Psoas muscle (tissue), 7 donors: ENCODE measurements at regions not wholly inside any gene's neighbourhood (a gene's known extent, or its start where the extent isn't known, plus 50 kb on each side); places are given as distances from the start of the nearest gene placed in this dataset.
"Not testable (repeated sequence)": the region's sequence is repeated elsewhere in the genome, so short reads cannot be mapped to it uniquely, and the experiment has no call there.

ENCODE experiments used
- ATAC-seq, 4 donors: fragments of 200-7000 bp; cut with Tn5 transposase; one replicate each; pipeline ENCODE4 v1.9.1; 2020; ENCODE audit warnings: moderate library complexity in 3 of 4, mild to moderate bottlenecking in 2 of 4
- DNase-seq, 2 donors: peaks; one replicate each; pipeline ENCODE4 v3.0.0-alpha.2; 2020
- H3K27ac ChIP-seq: fragments of 200-600 bp; one replicate; pipeline ENCODE4 v1.8.0; 2022
- H3K27me3 ChIP-seq, 3 donors: fragments of 200-600 bp in 1 of 3; one replicate each; pipeline versions ENCODE4 v1.6.1 to v1.8.0; 2013 to 2022; ENCODE audit warnings: low read length in 2 of 3, mild to moderate bottlenecking in 2 of 3, moderate library complexity in 1 of 3; ENCODE audit not compliant: insufficient read depth in 3 of 3
- H3K36me3 ChIP-seq, 2 donors: fragments of 200-600 bp in 1 of 2; one replicate each; pipeline versions ENCODE4 v1.6.1 to v1.8.0; 2013 to 2022; ENCODE audit warnings: low read depth in 1 of 2, mild to moderate bottlenecking in 1 of 2, moderate library complexity in 1 of 2; ENCODE audit not compliant: insufficient read depth in 1 of 2
- H3K4me1 ChIP-seq: fragments of 200-600 bp; one replicate; pipeline ENCODE4 v1.8.0; 2022
- H3K4me3 ChIP-seq: fragments of 200-600 bp; one replicate; pipeline ENCODE4 v1.8.0; 2022; ENCODE audit warnings: mild to moderate bottlenecking
- H3K9me3 ChIP-seq: fragments of 200-600 bp; one replicate; pipeline ENCODE4 v1.8.0; 2022
- WGBS, 3 donors: extraction: QIAGEN DNeasy Blood & Tissue Kit; methylation state at CpG; one replicate each; pipeline versions ENCODE4 v1.1.6 to v1.1.7; 2013; 5-methylcytosine and 5-hydroxymethylcytosine counted together
- intact Hi-C, 2 donors: fragments of 100-400 bp; cut with DNase I; formaldehyde crosslinking; loops; one replicate each; pipeline versions ENCODE4 v1.11.0 to v1.14.2; 2022
- TF ChIP-seq, protein P1 (sequence below): fragments of 200-600 bp; IDR thresholded peaks from one replicate; pipeline ENCODE4 v1.8.0; 2022; ENCODE audit warnings: antibody characterized with exemption
- donor health status: healthy with polysubstance abuse.
- donor health status: DM: no; HTN: no; CAD: no; lungs with moderate emphysema.
- donor health status: Bipolar disorder and iron deficiency.
- donor health status: healthy.
- donor health status: DM: yes; HTN: yes; CAD: no.
- donor health status: DM: no; HTN: no; CAD: no.
- donor health status: DM: yes; HTN: yes; CAD: no.

DNA sequence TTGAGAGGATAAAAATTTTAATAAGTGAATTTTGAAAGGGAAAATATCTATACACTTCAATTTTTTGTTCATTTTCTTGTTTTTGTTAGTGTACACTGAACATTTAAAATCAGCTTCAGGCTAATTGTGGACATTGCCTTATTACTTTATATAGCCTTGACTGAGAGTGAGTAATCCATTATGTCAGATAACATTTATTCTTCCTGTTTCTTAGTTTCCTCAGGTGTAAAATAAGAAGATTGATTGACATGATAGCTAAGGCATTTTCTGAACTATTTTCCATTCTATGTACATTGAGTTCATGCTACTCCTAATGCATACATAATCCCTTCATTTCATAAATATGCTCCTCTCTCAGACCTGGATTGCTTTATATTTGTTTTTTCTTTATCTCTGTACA lies 607.3 kb upstream of the AADAT start:
- H3K27ac ChIP-seq: no peak overlapping the region
- TF ChIP-seq, protein P1, sequence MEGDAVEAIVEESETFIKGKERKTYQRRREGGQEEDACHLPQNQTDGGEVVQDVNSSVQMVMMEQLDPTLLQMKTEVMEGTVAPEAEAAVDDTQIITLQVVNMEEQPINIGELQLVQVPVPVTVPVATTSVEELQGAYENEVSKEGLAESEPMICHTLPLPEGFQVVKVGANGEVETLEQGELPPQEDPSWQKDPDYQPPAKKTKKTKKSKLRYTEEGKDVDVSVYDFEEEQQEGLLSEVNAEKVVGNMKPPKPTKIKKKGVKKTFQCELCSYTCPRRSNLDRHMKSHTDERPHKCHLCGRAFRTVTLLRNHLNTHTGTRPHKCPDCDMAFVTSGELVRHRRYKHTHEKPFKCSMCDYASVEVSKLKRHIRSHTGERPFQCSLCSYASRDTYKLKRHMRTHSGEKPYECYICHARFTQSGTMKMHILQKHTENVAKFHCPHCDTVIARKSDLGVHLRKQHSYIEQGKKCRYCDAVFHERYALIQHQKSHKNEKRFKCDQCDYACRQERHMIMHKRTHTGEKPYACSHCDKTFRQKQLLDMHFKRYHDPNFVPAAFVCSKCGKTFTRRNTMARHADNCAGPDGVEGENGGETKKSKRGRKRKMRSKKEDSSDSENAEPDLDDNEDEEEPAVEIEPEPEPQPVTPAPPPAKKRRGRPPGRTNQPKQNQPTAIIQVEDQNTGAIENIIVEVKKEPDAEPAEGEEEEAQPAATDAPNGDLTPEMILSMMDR: no peak
- H3K9me3 ChIP-seq: no peaks in the 10 kb centered on the region
- H3K27me3 ChIP-seq: no peaks in the 10 kb centered on the region
- intact Hi-C loops: no loop called here
- DNase-seq (no peak), ATAC-seq (no peak)
- H3K36me3 ChIP-seq: no peaks in the 10 kb centered on the region
- H3K4me1 ChIP-seq: no peaks in the 10 kb centered on the region
- H3K4me3 ChIP-seq: no peak overlapping the region

DNA sequence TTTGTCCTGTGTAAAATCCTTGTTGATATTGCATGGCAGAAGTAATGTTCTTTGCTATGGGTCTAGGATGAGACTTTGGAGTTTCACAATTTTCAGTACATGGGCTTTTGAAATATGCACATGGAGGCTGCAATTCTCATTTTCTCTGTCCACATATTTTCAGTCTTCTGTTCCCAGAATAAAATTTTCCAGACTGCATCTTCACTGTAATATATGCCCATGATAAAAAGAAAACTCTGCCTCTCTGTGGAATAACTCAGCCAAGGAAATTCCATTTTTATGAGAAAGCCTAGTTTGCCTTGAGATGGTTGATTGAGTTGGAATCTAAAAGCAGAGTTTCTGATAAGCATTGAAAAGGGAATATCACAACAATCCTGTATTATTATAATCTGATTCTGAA lies 601.4 kb upstream of the AADAT start:
- intact Hi-C loops: no loop called here
- no peaks in the 10 kb centered on the region for H3K36me3 ChIP-seq
- TF ChIP-seq, protein P1: no peak

DNA sequence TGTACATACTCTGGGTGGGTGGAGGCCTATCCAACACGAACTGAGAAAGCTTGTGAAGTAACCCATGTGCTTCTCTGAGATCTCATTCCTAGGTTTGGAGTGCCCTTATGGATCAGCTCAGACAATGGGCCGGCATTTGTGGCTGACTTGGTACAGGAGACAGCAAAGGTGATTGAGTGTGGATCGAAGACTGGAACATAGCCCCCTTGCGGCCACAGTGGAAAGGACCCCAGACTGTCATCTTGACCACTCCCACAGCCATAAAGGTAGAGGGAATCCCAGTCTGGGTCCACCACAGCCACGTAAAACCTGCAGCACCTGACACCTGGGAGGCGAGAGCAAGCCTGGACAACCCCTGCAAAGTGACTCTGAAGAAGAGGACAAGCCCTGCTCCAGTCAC lies 598.0 kb upstream of the AADAT start:
- intact Hi-C loops: no loop called here
- H3K27me3 ChIP-seq: no peaks in the 10 kb centered on the region
- TF ChIP-seq, protein P1: no peak
- H3K9me3 ChIP-seq: no peaks in the 10 kb centered on the region
- WGBS, 3 donors: 82 to 91% (median 83%) methylated on average over 6 of the region's 6 CpGs
- H3K27ac ChIP-seq: no peak overlapping the region
- no peaks in the 10 kb centered on the region for H3K4me1 ChIP-seq
- H3K36me3 ChIP-seq: no peaks in the 10 kb centered on the region
- ATAC-seq: no peak
- DNase-seq: no peak
- H3K4me3 ChIP-seq: no peak overlapping the region

More for the DNA sequence above, 601.4 kb upstream of the AADAT start:
- Histone ChIP-seq H3K4me3 (no peak overlapping the region), H3K27me3 (no peaks in the 10 kb centered on the region), H3K4me1 (no peaks in the 10 kb centered on the region), H3K9me3 (no peaks in the 10 kb centered on the region), H3K27ac (no peak overlapping the region)
- no peak for DNase-seq
- ATAC-seq: no peak

DNA sequence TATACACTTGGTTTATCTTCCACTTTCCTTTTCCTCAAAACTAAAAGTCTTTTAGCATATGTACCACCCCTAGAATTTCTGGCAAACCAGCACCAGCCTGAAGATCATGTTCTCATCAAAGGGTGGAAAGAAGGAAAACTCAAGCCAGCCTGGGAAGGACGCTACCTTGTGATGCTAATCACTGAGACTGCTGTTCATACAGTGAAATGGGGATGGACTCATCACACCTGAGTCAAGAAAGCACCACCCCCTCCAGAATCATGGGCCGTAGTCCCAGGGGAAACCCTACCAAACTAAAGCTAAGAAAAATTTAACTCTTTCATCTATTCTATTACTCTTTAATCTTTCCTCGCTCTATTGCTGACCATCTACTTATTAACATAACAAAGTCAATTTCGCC lies 595.9 kb upstream of the AADAT start:
- H3K27me3 ChIP-seq, intact Hi-C loops, DNase-seq, H3K4me1 ChIP-seq, H3K4me3 ChIP-seq, H3K9me3 ChIP-seq, ATAC-seq, H3K27ac ChIP-seq, H3K36me3 ChIP-seq: not testable (repeated sequence)
- WGBS, 3 donors: 67 to 73% (median 70%) methylated on average over 4 of the region's 4 CpGs

DNA sequence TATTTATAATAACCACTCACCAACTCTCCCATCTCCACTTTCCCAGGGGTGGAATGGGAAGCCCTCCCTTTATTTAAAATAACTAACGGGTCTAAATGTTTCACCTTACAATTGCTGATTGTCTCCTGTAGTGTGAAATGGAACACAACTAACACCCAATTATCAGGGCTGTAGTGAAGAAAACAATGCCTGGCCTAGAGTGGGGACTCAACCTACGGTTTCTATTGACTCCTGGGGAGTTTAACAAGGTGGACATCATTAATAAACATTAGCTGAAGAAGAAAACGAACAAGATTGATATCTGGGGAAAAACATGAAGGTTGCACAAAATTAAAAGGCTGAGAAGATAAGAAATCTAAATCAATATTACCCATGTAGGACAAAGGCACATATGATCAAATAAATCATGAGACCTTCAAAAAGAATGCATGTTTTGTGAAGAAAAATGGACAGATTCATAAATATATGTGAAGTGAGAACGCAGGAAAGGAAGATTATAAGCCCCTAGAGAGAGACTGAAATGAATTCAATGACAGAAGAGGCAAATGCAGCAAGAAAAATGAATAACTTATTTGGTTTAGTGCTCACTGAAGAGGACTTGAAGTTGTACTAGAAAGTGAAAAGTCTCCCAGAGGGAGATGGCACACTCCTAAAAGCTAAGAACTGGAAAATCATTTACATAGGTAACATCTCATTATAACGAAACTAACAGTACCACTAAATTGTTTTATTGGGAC lies 593.0 kb upstream of the AADAT start:
- no peak for ATAC-seq
- Histone ChIP-seq H3K27ac (no peak overlapping the region), H3K4me1 (no peaks in the 10 kb centered on the region), H3K27me3 (no peaks in the 10 kb centered on the region), H3K9me3 (no peaks in the 10 kb centered on the region), H3K36me3 (no peaks in the 10 kb centered on the region), H3K4me3 (no peak overlapping the region)
- WGBS, 3 donors: 25 to 29% (median 25%) methylated on average over 5 of the region's 5 CpGs
- DNase-seq: no peak
- intact Hi-C loops: no loop called here
- TF ChIP-seq, protein P1: no peak

DNA sequence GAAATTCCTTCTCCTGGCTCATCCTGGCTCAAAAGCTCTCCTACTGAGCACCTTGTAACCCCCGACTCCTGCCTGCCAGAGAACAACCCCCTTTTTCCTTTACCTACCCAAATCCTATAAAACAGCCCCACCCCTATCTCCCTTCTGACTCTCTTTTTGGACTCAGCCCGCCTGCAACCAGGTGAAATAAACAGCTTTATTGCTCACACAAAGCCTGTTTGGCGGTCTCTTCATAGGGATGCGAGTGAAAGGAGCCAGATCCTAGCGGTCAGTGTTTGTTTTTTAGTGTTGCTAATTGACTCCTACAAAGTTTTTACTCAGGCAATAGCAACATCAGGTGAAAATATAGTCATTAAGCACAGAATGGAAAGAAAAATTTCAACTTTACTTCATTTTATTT lies 592.3 kb upstream of the AADAT start:
- H3K4me1 ChIP-seq, H3K9me3 ChIP-seq, H3K27me3 ChIP-seq, DNase-seq, intact Hi-C loops, H3K27ac ChIP-seq, H3K4me3 ChIP-seq, ATAC-seq, H3K36me3 ChIP-seq: not testable (repeated sequence)
- 31 to 48% (median 34%) methylated on average over 5 of the region's 5 CpGs for WGBS, 3 donors
